GM18517 (cell line): ENCODE measurements at regions not wholly inside any gene's neighbourhood (a gene's known extent, or its start where the extent isn't known, plus 50 kb on each side); places are given as distances from the start of the nearest gene placed in this dataset.

ENCODE experiments used
- ATAC-seq: cut with Tn5 transposase; IDR thresholded peaks from one replicate; pipeline ENCODE4 v1.9.1; 2021; ENCODE audit warnings: mild to moderate bottlenecking, moderate library complexity; ENCODE audit not compliant: unreplicated experiment

DNA sequence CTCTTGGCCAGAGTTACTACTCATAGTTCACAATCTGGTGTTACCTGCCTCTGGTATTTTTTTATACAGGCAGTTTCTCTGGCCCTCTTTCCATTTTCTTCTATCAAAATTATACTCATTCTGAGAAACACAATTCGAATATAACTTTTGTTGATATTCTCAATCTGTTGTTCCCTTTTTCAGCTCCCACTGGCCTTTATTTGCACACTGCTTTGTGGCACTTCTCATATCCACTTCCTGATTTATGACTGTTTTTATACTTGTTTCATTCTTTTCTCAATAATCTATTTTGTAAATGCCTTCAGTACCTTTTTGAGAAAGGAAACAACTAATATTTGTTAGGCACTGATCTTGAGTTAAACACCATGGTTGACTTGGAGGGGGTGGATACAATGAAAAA is 93.8 kb upstream of the HDAC9 start:
- no peak for ATAC-seq

DNA sequence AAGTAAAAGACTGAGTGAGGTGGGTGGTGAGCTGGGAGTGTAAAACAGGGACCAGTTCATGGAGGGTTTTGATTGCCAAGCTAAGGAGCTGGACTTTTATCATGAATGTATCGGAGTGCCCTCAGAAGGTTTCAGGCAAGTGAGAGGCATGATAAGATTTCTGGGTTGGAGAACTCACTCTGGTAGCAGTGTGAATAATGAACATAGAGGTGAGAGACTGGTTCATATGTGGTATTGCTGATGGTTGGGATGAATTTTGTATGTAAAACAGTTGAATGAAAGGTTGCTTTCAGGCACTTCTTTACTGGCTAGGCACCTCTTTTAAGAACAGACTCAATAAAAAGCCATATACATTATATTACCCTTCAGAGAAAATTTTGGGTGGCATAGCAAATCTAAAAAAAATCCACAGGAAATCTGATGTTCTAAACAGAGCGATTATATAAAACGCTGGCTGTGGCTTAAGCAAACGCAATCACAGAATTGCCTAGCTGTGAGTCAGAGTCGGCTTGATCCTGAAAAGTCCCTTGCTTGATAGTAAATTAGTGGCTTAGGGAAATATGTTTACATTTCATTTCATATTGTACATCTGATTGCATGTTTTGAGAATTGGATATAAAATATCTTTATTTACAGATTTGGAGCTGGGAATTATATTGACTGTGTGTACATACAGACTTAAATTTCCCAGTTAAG is 92.9 kb upstream of the HDAC9 start:
- ATAC-seq = no peak

DNA sequence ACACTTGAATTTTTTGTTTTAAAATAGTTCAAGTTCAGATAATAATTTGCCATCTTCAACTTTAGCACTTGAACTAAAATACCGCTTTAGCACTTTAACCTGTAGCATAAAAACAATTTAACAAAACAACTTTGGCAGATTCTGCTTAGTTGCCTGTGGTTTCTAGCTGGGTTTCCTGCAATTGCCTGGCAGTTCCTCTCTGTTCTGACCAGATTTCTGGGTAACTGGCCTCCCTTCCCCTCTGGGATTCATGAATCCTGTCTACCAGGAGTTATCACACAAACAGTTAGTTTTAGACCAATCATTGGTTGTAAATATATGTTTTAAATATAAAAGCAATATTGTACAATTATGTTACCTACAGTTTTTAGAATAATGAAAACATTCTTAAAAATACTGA is 89.8 kb upstream of the HDAC9 start:
- ATAC-seq = no peak

DNA sequence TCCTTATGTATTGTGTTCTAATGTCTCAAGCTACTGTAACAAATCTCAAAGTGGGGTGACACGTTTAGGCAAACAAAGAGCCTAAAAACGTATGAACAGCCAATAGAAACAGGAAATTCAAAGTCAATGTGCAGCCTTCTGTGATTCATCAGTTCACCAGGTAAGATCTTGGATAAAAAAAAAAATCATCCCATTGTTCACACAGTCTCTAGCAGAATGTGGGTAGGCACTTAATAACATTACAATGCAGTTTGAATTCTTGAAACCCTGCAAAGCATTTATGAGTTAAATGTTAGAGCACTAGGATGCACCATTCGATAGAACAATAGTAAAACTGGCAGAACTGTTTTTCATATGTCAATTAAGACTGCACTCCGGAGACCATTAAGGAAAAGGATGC is 88.2 kb upstream of the HDAC9 start:
- no peak for ATAC-seq

DNA sequence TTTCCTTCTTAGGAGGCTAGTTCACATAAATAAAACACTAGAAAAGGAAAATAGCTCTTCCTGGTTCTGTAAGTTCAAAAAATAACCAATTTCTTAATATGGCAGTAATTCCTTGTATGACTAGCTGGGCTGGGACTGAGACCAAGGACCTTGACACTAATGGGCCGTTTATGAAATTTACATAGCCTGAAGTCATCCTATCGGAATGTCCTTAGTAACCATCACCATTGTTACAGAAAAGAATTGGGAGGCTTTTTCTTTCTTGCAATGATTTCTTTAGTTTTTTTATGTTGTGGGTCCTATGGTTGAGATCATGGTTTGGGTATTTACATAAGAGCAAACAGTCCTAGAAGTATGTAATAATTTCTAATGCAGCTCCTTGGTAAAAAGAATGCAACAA is 87.1 kb upstream of the HDAC9 start:
- ATAC-seq = no peak

DNA sequence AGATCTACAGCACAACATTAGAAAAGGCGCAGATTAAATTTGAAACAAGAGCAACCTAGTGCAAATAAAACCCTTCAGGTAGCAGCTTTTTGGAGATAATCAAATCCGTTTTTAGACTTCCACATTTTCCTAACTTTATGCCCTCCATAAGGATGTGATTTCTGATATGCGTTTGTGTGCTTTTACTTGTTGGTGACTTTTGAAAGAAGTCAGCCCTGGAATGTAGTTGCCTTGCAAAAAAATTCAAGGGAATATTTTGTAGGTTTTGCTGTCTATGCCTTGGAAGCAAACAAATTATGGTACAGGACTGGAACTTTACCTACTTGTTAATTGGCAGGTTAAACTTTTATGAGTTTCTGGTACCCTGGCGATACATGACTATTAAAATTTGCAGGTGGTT is 86.7 kb upstream of the HDAC9 start:
- no peak for ATAC-seq

DNA sequence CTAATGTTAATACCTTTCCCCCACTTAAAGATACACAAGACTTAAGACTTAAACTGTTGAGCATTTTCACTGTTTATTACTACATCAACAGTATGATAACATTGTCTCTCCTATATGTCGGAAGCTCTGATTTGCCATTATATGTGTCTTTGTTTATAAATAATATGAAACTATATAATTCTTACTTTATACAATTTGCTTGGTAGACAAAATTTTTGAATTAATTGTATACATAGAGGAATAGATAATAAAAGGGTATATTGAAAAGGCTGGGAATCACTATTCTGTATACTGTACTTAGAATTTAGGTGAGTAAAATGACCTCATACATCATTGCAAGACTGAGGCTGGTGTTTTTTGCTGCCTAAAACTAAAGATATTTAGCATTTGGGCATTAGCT is 82.1 kb upstream of the HDAC9 start:
- ATAC-seq = no peak

DNA sequence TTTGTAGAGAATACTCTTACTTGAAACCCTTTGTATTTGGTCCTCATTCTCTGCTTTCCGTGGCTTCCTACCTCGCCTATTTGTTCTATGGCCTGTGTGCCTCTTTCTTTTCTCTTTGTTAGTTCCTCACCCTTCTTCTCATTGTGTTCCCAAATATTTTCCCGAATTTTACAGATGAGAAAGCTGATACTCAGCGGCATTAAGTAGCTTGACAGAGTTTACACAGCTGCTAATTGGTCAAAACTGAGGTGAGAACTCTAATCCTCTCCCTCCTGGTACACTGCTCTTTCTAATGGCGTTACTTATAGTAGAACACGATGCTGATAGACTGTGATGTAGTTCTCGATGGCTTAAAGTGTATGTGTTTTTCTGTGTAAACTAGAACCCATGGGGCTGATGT is 80.7 kb upstream of the HDAC9 start:
- ATAC-seq = no peak

DNA sequence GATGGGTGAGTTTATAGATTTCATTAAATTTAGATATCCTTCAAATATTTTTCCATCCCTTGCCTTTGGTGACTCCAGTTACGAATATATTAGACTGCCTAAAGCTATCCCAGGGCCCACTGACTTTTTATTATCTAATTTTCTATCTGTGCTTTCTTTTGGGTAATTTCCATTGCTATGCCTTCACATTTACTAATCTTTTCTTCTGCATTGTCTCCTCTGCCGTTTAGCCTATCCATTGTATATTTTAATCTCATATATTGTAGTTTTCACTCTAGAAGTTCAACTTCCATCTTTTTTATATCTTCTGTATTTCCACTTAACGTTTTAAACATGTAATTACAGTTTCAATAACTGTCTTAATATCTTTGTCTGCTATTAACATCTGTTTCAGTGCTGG is 78.6 kb upstream of the HDAC9 start:
- no peak for ATAC-seq

DNA sequence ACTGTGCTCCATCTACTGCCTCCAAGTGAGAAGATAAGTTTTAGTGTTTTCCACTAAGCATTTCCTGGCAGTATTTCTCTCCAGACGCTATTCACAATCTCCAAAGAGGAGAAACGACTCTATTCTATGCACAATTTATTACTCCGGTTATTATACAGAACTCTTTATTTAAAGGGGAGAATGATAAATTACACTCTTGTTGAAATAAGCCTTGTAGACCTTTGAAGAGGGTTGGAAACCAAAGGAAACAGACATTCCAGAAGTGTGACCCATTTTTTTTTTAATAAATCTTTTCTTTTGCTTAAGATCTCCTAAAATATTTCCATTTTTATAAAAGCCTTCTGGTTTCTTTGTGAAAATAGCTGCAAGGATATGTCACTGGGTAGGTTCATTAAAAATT is 76.1 kb upstream of the HDAC9 start:
- ATAC-seq = no peak

DNA sequence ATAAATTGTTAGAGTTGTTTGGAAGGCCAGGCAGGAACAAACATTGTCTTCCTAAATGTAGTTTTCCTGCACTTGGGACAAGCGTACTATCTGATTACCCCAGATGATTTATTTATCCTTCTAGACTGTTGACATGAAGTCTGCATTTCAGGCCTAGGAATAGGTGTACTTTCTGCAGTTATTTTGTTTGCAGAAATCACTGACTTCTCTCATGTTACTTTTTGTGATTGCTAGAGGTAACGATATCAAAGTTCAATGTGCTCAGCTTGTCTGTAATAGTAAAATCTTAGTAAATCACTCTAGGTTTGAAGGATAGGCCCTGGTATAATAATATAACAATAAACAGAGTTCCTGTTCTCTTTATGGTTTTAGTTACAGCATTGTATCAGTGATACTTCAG is 75.4 kb upstream of the HDAC9 start:
- no peak for ATAC-seq

DNA sequence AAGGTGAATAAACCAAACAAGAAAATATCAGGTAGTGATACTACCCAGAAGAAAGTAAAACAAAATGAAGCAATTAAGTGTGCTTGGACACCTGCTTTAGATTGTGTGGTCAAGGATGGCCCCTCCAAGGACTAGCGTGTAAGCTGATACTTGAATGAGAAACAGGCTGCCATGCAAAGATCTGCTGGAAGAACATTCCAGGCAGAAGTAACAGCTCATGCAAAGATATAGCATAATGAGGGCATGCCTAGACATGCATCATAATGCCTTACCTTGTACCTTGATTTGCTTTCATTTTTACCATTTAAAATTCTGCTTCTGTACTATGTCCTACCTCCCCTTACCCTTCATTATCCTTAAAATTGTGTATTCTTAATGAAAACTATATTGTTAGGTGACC is 74.8 kb upstream of the HDAC9 start:
- no peak for ATAC-seq

DNA sequence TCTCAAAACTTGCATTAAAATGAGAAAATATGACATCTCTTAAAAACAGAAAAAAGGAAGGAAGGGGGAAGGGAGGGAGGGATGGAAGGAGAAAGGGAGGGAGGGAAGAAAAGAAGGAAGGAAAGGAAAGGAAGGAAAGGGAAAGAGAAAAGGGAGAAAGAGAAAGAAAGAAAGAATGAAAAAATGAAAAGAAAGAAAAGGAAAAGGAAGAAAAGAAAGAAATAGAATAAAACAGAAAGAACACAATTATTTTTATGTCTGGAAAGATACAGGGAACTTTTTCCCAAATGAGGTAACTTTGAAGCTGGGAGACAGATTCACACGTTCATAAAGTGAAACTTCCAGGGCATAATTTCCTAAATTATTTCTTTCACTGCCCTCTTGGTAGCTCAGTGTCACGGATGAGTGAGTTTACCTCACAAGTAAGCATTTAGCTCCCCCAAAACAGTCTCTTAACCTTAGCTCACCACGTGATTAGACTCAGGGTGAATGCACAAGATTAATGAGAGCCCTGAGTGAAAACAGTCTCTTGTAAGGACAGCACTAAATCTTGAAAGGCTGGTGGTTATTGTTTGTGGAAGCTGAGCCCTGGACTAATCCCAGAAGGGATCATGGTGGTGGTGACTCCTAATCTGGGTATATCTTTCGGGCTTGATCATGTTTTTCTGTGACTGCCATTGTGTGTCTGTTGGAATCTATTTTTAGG is 74.1 kb upstream of the HDAC9 start:
- peak; percentile 66 for ATAC-seq

DNA sequence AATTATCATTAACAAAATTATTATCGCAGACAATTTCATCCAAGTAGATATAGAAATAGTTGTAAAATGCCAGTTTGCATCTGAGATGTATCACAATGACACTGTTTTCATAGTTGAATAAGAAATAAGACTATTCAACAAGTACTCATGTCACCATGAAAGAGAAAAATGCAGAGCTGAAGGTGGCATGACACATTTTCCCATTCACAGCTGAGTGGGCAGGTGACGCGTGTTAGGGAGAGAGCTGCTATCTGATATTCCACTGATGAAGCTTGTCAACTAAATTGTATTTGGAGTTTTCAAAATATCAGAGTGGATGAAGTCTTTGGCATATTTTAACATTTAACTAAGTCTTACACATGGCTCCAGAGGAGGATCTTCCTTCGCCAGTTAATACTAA is 70.3 kb upstream of the HDAC9 start:
- no peak for ATAC-seq

DNA sequence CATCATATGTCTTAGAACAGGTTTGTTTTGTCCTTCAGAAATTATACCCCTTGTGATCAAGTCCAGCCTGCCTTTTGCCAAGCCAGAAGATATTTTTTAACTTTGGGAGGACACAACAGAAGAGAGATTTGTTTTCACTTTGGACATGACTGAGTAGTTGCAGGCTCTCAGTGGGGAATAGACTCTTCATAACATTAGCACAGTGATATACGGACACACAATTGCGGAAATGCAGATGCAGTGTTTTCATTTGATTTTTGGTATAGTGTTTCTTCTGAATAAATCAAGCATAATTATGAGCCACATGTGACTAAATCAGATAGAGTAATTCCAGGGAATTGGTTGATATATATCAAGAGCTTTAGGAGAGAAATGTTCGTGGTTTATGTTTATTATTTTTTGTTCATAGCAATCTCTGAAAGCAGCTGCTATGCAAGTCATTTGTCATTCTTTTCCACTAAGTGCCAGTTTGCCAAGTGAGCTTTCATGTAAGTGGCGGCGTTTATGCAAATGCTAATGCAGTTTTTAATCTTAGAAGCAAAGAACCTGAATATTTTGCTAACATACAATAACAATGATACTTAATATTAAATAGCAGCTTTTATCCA is 69.6 kb upstream of the HDAC9 start:
- ATAC-seq = no peak

DNA sequence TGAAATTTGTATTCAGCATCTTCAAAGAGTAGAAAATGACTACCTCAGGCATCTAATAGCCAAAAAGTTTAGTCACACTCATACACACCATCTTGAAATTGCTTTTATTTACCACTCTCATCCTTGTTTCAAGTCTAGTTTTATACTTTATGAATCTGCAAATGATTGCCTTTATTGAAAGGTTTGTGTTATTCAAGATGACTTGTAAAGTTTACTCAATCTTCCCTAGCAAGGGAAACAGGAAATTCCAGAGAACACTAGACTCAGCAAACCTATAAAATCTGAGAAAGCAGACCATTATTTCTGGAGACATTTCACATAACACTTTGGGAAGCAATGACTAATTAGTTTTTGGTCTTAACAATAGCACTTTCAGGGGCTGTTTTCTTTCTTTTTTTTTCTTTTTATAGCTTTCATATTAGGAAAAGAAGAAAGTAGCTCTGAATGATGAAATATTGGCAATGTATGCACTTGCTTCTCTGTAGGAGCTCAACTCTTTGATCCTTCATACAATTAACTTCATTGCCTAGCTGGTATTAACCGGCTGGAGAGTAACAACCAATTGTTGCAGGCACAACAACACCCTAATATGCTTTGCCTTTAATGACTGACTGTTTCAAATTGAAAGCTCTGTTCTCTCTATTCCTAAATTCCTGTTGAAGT is 68.9 kb upstream of the HDAC9 start:
- ATAC-seq = no peak

DNA sequence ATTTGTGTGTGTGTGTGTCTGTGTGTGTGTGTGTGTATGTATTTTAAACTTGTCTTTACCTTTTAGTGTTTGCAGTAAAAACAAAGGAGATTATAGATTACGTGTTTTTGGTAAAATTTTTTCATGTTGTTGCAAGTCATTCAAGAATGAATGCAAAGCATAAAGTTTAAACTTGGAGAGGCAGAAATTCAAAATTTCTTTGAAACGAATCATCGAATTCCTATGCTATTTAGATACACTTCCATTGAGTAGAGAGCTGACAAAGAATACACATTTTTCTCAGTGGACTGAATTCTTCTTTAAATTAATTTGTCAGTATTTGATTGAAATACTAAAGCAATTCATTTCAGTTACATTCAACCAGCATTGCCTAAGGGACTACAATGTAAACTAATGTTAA is 66.0 kb upstream of the HDAC9 start:
- ATAC-seq = no peak

DNA sequence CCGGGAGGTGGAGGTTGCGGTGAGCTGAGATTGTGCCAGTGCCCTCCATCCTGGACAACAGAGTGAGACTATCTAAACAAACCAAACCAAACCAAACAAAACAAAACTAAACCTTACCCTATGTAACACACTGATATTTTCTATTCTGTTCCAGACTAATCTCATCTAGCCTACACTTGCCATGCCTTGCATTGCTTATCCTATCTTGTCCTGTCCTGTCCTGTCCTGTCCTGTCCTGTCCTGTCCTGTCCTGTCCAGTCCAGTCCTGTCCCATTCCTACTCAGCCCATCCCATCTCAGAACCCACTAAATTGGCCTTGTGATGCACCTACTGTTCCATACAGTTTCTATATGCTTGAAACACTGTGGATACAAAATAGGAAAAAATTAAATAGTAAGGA is 64.7 kb upstream of the HDAC9 start:
- ATAC-seq = no peak

DNA sequence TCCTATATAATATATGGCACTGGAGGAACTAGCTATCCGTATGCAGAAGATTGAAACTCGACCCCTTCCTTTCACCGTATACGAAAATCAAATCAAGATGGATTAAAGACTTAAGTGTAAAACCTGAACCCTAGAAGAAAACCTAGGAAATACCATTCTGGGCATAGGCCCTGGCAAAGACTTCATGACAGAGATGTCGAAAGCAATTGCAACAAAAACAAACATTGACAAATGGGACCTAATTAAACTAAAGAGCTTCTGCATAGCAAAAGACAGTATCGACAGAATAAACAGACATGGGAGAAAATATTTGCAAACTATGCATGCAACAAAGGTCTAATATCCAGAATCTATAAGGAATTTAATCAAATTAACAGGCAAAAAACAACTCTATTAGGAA is 61.4 kb upstream of the HDAC9 start:
- no peak for ATAC-seq

DNA sequence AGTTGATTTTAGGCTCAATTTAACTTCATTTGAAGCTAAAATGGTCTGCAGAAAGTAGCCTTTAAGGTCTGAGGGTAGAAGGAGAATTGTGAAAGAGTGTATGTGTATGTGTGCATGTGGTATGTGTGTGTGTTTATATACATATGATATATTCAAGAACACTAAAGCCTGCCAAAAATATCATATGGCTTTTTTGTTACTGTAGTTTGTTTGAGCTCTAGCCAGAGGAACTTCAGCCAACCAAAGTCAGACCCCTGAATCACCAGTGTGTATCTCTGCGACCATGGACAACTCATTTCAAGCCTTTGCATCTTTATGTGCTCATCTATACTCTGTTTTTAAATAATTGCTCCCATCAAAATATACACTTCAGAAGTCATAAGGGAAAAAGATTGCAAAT is 58.4 kb upstream of the HDAC9 start:
- no peak for ATAC-seq

DNA sequence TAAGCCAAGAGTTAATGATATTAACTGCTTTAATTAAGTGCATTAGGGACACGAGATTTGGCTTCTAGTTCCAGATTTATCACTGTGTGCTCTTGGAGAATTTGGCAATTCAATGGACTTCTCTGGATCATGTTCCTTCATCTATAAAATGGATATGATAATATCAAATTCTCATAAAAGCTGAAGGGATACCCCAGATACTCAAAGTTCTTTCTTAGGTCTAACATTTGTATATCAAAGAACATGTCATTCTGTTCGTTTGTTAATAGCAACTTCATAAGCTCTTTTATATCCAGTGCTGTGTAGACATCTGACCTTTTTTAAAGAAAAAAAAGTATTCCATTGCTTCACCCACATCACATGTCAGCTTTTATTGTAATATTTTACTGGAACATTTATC is 54.6 kb upstream of the HDAC9 start:
- no peak for ATAC-seq

DNA sequence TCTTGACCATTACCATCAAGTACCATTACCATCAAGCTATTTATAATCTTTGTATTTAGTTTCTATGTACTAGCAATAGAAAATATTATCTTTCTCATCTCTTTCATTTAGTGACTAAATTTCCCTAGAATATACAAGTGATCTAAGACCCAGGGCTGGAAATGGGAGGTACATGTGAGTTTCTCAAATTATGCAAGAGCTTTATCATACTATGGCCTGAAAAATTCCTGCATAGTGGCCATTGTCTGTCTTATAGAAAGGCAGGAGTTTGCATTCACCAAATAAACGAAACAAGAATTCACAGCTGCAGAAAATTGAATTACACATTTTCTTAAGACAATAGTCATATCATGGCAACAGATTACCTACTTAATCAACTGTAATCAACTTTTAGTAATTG is 50.7 kb upstream of the HDAC9 start:
- no peak for ATAC-seq
